GM12872 (cell line): ENCODE measurements at regions not wholly inside any gene's neighbourhood (a gene's known extent, or its start where the extent isn't known, plus 50 kb on each side); places are given as distances from the start of the nearest gene placed in this dataset.

Experiments
- TF ChIP-seq, protein P1 (sequence below): IDR thresholded peaks from 3 replicates; pipeline ENCODE4 v1.5.1; 2011; ENCODE audit warnings: low read depth, mild to moderate bottlenecking, low read length, moderate library complexity; ENCODE audit not compliant: insufficient read depth

DNA sequence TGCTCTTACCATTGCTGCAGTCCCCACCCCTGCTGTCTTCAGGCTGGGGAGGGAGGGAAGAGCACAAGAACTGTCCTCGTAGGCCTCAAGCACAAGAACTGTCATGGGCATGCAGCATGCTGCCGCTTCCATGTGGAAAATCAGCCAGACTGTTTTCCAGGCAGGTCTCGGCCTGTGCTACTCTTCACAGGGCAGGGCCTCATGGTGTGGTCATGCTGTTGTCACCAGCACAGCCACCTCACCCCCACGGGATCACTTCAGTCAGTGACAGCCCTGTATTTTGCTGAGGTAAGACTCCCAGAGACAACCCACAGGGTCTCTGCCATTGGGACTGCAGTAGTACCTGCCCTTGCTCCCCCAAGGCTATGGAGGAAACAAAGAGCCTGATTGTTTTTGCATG lies 205.3 kb downstream of the NAP1L3 start:
- TF ChIP-seq, protein P1, sequence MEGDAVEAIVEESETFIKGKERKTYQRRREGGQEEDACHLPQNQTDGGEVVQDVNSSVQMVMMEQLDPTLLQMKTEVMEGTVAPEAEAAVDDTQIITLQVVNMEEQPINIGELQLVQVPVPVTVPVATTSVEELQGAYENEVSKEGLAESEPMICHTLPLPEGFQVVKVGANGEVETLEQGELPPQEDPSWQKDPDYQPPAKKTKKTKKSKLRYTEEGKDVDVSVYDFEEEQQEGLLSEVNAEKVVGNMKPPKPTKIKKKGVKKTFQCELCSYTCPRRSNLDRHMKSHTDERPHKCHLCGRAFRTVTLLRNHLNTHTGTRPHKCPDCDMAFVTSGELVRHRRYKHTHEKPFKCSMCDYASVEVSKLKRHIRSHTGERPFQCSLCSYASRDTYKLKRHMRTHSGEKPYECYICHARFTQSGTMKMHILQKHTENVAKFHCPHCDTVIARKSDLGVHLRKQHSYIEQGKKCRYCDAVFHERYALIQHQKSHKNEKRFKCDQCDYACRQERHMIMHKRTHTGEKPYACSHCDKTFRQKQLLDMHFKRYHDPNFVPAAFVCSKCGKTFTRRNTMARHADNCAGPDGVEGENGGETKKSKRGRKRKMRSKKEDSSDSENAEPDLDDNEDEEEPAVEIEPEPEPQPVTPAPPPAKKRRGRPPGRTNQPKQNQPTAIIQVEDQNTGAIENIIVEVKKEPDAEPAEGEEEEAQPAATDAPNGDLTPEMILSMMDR = no peak

DNA sequence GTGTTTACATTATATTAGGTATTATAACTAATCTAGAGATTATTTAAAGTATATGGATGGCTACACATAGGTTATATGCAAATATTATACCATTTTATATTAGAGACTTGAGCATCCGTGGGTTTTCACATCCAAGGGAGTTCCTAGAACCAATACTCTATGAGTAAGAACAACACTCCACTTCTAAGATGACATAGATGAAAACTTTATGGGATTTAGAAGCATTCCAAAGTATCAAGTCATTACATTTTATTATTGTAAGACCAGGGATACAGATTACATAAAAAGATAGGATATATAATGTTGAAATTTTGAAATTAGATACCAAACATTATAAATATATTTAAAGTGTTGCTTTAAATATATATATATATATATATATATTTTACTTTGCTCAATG lies 207.0 kb downstream of the NAP1L3 start:
- TF ChIP-seq, protein P1 = no peak

DNA sequence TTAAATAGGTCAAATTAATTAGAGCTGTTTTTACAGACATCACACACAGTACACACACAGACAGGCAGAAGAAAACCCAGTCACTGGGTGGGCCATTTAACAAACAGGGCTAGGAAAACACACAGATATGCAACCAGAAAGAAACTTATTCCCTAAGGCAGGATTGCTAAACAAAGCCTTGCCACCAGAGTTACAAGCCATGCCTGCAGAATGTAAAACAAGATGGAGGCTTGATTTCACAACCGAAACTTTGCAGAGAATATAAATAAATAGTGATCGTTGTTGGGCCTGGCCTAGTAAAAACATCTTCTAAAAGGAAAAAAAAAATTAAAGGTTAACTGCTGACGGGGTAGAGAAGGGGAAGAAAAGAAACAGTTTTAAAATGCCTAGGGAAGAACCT lies 212.3 kb downstream of the NAP1L3 start:
- TF ChIP-seq, protein P1 = no peak

DNA sequence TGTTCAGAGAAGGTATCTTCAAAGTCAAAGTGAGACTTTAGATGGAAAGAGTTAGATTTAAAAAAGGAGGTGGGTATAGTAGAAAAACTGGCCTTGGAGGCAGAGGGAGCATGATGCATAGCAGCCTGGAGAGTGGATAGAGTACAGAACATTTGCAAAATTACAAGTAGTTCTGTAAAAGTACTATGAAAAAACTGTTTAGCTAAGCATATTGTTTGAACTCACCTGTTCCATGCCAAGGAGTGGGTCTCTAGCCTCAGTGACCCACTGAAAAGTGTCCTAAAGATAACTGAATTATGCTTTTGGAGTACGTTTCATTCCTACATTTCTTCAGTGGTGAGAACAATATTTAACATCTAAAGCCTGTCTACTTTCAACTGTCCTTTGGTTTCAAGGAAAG lies 218.9 kb downstream of the NAP1L3 start:
- TF ChIP-seq, protein P1 = no peak

DNA sequence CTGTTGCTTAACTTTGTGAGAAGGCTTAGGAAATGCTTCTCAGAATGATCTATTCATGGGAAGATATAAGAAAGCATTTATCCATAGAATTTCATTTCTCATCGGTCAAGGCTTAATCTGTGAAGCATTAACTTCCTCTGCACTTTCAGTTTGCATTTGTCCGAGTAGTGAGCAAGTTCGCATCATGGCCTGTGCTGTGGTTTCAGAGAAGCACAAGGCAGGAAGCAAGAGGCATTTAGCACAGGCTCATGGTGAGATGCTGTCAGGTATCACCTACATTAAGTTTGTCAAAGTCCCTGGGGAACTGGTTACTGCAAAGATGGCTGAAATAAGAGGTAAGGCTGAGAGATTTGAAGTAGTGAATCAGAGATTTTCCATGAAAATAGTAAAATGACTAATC lies 244.9 kb downstream of the NAP1L3 start:
- TF ChIP-seq, protein P1 = no peak

DNA sequence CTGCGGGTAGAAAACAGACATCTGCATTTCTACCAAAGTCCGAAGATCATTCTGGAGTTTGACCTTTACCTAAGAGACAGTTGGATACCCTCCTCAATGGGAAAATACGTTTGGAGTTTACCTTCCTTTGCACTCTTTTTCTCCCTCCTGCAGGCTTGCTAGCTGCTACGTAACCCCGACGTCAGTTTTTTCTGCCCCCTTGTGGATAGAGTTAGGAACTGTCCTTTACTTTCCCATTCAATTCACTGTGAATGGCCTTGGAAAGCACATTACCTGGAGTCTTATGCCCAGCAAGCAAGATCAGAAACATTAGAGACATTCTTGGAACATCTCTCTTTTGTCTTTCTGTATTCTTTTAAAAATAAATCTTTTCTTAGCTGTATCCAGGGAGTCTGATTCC lies 250.7 kb downstream of the NAP1L3 start:
- TF ChIP-seq, protein P1 = peak; percentile 47; the same call in 2 of the 3 replicates

DNA sequence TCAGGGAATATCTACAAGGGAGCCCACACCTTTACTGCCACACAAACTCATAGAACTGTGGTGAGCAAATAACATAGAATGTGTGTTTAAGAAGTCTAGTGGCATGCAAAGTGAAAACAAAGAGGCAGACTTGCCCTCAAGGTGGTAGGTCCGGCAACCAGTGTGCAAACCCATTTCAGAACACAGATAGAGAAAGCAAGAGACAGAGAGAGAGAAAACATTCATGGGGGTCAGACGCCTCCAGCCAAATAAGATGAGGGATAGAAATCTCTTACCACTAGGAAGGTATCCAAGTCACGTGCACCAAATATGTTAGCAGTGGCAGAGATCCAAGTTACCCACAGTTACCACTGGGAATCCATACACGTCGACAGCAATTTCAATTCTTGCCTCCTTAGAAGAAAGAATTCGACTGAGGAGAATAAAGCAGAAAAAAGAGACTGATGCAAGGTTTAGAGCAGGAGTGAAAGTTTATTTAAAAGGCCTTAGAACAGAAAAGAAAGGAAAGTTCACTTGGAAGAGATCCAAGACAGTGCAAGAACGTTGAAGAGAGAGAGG lies 252.8 kb downstream of the NAP1L3 start:
- TF ChIP-seq, protein P1 = no peak

DNA sequence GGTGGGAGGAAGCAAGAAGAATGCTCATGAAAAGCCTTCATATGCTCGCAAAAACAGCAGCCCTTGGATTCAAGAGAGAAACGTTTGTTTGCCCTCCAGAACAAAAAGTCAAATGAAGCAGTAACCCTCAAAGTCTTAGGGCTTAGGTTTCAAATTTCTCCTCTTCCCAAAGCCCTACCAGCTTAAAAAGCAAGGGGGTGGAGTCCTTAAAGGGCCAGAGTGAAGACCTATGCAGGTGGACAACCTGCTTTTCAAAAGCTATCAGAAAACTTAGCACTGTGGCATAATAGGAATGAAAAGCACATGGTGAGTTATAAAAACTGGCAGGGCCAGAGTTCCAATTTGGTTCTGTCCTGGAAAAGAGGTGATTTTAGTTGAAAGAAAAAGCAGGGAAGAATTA lies 253.3 kb downstream of the NAP1L3 start:
- TF ChIP-seq, protein P1 = no peak
